NCI-H1105 treated with DMSO at 0.1 percent for 48 hours (cell line): ENCODE measurements at regions not wholly inside any gene's neighbourhood (a gene's known extent, or its start where the extent isn't known, plus 50 kb on each side); places are given as distances from the start of the nearest gene placed in this dataset.
"Not testable (repeated sequence)": the region's sequence is repeated elsewhere in the genome, so short reads cannot be mapped to it uniquely, and the experiment has no call there.

Experiments used
- DNase-seq: peaks from one replicate; lab custom pipeline; 2025; lab: John Stamatoyannopoulos, UW

DNA sequence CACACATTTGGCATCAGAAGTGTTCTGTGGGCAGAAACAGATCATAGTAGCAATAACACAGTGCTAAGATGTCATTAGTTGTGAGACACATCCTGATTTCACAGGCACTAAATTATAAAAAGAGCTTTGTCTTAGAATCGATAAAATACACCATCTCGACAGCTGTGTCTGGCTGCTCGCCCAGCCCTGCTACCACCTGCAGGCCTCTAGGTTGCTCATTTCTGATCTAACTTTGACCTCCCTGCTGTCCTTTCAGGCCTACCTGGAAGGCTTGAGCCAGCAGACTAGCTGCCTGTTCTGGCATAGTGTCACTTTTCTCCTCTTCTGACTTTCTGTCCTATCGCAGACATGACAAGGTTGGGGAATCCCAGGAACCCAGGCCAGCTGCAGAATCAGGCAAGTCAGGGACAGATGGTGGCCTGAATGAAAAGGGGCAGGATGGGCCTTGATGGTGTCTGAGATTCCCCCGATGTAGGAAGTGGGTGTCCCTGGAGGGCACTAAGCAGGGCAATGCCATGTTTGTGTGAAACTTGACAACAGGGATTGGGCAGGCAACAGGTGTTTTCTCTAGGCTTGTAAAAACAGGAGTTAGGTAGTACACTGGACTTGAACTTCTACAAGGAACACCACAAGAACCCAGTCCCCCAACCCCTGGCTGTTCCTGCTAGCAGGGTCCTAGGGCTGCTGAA is 66.6 kb upstream of the RHOU start:
- DNase-seq = no peak

DNA sequence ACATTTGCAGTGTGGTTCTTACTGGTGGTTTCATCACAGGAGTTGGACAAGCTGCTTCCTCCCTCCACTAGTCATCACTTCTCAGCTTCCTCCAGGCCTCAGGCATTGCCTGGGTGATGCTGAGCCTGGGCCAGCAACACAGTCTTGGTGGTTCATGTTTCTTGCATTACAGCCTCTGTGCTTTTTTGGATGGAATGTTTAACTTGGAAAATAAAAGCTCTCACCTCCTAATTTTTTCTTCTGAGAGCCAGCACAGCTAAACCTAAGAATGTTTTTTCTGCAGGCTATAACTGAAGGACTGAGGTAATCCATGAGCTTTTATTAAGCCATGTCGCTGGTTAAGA is 66.1 kb upstream of the RHOU start:
- no peak for DNase-seq

DNA sequence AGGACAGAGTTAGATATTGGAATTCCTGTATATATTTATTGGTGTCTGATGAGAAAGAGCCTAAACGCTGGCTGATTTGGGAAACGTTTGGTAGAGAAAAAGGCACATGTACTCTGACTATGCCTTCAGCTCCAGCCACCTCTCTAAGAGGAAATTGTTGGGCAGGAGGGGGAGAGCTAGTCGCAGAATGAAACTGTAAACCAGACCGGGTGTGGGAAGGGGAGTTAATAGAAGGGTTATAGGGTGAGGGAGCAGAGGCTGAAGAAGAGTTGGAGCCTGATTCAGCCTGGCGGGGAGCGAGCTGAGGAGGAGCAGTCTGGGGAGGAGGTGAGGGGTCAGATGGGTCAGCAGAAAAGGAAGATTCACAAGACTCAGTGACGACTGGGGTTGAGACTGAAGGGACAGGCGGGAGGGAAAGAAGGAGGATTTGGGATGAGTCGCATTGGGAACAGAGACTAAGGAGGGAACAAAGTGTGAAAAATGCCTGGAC is 54.2 kb upstream of the RHOU start:
- DNase-seq = not testable (repeated sequence)

DNA sequence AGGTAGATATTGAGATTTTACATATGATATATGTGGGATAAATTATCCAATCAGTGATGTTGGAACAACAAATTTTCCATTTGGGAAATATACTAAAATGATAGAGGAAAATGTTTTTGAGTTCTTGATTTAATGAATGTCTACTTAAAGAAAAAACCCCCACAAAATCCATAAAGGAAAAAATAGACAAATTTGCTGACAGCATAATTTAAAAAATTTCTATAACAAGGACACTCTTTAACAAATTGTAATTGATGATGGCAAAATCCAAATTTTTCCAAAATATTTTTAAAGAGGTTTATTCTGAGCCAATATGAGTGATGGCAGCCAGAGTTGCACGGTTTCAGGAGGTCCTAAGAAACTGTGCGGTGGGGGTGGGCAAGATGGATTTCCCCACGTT is 51.9 kb upstream of the RHOU start:
- no peak for DNase-seq

- DNase-seq = no peak
These were observed 50.7 kb upstream of the RHOU start for GRCh38 chr1:228684607-228685006.

GRCh38 chr1:228685081-228685660 is 50.1 kb upstream of the RHOU start:
- DNase-seq = no peak
